HCT116 (cell line): ENCODE measurements at regions not wholly inside any gene's neighbourhood (a gene's known extent, or its start where the extent isn't known, plus 50 kb on each side); places are given as distances from the start of the nearest gene placed in this dataset.

Experiments
- EGR1 ChIP-seq: IDR thresholded peaks from 2 replicates; pipeline ENCODE4 v1.6.1; 2012; ENCODE audit warnings: low read depth
- EZH2 ChIP-seq: fragments of 200-600 bp; sonication (generic); IDR thresholded peaks from 2 replicates; pipeline ENCODE4 v1.6.1; 2017; ENCODE audit warnings: antibody characterized with exemption, mixed run types
- EZH2phosphoT487 ChIP-seq: fragments of 200-600 bp; IDR thresholded peaks from 2 replicates; pipeline ENCODE4 v1.6.1; 2018; ENCODE audit warnings: antibody characterized with exemption, borderline replicate concordance
- POLR2A ChIP-seq: IDR thresholded peaks from 2 replicates; pipeline ENCODE4 v1.7.0; 2011; ENCODE audit warnings: borderline replicate concordance; ENCODE audit not compliant: insufficient read depth, insufficient read length; ENCODE audit errors: extremely low read depth
- POLR2AphosphoS5 ChIP-seq: IDR thresholded peaks from 2 replicates; pipeline ENCODE4 v1.6.1; 2011; ENCODE audit warnings: mild to moderate bottlenecking, low read depth, low read length, moderate library complexity
- SIN3A ChIP-seq: IDR thresholded peaks from 2 replicates; pipeline ENCODE4 v1.6.1; 2012; ENCODE audit warnings: low read depth
- YY1 ChIP-seq: IDR thresholded peaks from 2 replicates; pipeline ENCODE4 v1.6.1; 2011; ENCODE audit warnings: low read length, low read depth, moderate library complexity, mild to moderate bottlenecking; ENCODE audit not compliant: insufficient replicate concordance; ENCODE audit errors: extremely low read depth
- ZNF274 ChIP-seq: fragments of 200-500 bp; sonication (Bioruptor generic); IDR thresholded peaks from 2 replicates; pipeline ENCODE4 v1.6.1; 2014; ENCODE audit warnings: mild to moderate bottlenecking, low read depth, low read length, inconsistent platforms
- TF ChIP-seq, protein P1 (sequence below), 3 experiments: fragments of 200-600 bp in 1 of 3; sonication (generic) in 1 of 3; IDR thresholded peaks in 2 of 3; conservative IDR thresholded peaks in 1 of 3; 2 replicates each; pipeline ENCODE4 v1.5.1; 2012 to 2017; ENCODE audit warnings: low read depth in 2 of 3, low read length in 2 of 3, antibody characterized with exemption in 1 of 3, borderline replicate concordance in 1 of 3, control low read depth in 1 of 3, mild to moderate bottlenecking in 1 of 3, mixed read lengths in 1 of 3, mixed run types in 1 of 3, moderate library complexity in 1 of 3; ENCODE audit not compliant: insufficient read depth in 1 of 3
- TF ChIP-seq, protein P2 (sequence below): IDR thresholded peaks from 2 replicates; pipeline ENCODE4 v1.6.1; 2012; ENCODE audit warnings: low read depth
- TF ChIP-seq, protein P3 (sequence below): IDR thresholded peaks from 2 replicates; pipeline ENCODE4 v1.6.1; 2012
- TF ChIP-seq, protein P4 (sequence below): IDR thresholded peaks from 2 replicates; pipeline ENCODE4 v1.6.1; 2011; ENCODE audit warnings: mild to moderate bottlenecking, low read length, moderate library complexity; ENCODE audit not compliant: insufficient replicate concordance; ENCODE audit errors: extremely low read depth
- TF ChIP-seq, protein P5 (sequence below): IDR thresholded peaks from 2 replicates; pipeline ENCODE4 v1.6.1; 2012

DNA sequence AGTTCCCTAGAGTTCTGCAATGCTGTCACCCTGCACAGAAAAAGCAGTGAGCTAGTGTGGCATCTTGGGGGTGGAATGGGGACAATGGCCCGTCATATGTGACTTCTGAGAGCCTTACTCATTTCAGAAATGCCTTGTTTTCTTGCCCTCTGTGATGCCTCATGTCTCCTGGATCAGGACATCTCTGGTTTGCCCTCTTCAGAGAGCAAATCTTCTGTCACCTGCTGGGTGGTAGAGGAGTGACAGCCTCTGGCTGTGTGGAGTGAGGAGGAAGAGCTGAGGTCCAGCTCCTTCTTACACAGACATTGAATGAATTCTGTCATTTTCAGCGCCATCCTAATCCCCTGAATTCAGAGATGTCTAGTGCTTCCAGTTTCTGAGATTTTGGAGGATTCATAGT, 55.6 kb upstream of the PHLPP1 start:
- TF ChIP-seq, protein P1, sequence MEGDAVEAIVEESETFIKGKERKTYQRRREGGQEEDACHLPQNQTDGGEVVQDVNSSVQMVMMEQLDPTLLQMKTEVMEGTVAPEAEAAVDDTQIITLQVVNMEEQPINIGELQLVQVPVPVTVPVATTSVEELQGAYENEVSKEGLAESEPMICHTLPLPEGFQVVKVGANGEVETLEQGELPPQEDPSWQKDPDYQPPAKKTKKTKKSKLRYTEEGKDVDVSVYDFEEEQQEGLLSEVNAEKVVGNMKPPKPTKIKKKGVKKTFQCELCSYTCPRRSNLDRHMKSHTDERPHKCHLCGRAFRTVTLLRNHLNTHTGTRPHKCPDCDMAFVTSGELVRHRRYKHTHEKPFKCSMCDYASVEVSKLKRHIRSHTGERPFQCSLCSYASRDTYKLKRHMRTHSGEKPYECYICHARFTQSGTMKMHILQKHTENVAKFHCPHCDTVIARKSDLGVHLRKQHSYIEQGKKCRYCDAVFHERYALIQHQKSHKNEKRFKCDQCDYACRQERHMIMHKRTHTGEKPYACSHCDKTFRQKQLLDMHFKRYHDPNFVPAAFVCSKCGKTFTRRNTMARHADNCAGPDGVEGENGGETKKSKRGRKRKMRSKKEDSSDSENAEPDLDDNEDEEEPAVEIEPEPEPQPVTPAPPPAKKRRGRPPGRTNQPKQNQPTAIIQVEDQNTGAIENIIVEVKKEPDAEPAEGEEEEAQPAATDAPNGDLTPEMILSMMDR (IDR thresholded peaks at IDR 0.05 in 2 of 3, conservative IDR thresholded peaks at IDR 0.05 in 1 of 3; ENCODE audit: borderline replicate concordance in 1 of 3, insufficient read depth in 1 of 3, low read depth in 2 of 3, low read length in 2 of 3), result peak in 1 of 3 experiments; percentile 13; a peak in 2 of 6 replicates
- TF ChIP-seq POLR2A (no peak), EZH2 (no peak), POLR2AphosphoS5 (no peak), YY1 (no peak), EGR1 (no peak), ZNF274 (no peak), SIN3A (no peak), EZH2phosphoT487 (no peak)
- TF ChIP-seq, protein P2, sequence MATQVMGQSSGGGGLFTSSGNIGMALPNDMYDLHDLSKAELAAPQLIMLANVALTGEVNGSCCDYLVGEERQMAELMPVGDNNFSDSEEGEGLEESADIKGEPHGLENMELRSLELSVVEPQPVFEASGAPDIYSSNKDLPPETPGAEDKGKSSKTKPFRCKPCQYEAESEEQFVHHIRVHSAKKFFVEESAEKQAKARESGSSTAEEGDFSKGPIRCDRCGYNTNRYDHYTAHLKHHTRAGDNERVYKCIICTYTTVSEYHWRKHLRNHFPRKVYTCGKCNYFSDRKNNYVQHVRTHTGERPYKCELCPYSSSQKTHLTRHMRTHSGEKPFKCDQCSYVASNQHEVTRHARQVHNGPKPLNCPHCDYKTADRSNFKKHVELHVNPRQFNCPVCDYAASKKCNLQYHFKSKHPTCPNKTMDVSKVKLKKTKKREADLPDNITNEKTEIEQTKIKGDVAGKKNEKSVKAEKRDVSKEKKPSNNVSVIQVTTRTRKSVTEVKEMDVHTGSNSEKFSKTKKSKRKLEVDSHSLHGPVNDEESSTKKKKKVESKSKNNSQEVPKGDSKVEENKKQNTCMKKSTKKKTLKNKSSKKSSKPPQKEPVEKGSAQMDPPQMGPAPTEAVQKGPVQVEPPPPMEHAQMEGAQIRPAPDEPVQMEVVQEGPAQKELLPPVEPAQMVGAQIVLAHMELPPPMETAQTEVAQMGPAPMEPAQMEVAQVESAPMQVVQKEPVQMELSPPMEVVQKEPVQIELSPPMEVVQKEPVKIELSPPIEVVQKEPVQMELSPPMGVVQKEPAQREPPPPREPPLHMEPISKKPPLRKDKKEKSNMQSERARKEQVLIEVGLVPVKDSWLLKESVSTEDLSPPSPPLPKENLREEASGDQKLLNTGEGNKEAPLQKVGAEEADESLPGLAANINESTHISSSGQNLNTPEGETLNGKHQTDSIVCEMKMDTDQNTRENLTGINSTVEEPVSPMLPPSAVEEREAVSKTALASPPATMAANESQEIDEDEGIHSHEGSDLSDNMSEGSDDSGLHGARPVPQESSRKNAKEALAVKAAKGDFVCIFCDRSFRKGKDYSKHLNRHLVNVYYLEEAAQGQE, result no peak
- TF ChIP-seq, protein P3, sequence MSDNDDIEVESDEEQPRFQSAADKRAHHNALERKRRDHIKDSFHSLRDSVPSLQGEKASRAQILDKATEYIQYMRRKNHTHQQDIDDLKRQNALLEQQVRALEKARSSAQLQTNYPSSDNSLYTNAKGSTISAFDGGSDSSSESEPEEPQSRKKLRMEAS, result no peak
- TF ChIP-seq, protein P4, sequence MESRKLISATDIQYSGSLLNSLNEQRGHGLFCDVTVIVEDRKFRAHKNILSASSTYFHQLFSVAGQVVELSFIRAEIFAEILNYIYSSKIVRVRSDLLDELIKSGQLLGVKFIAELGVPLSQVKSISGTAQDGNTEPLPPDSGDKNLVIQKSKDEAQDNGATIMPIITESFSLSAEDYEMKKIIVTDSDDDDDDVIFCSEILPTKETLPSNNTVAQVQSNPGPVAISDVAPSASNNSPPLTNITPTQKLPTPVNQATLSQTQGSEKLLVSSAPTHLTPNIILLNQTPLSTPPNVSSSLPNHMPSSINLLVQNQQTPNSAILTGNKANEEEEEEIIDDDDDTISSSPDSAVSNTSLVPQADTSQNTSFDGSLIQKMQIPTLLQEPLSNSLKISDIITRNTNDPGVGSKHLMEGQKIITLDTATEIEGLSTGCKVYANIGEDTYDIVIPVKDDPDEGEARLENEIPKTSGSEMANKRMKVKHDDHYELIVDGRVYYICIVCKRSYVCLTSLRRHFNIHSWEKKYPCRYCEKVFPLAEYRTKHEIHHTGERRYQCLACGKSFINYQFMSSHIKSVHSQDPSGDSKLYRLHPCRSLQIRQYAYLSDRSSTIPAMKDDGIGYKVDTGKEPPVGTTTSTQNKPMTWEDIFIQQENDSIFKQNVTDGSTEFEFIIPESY, result no peak
- TF ChIP-seq, protein P5, sequence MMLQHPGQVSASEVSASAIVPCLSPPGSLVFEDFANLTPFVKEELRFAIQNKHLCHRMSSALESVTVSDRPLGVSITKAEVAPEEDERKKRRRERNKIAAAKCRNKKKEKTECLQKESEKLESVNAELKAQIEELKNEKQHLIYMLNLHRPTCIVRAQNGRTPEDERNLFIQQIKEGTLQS, result no peak
